GM12872 (cell line): ENCODE measurements at regions not wholly inside any gene's neighbourhood (a gene's known extent, or its start where the extent isn't known, plus 50 kb on each side); places are given as distances from the start of the nearest gene placed in this dataset.

Source experiments
- CTCF ChIP-seq: IDR thresholded peaks from 3 replicates; pipeline ENCODE4 v1.5.1; 2011; ENCODE audit warnings: low read depth, mild to moderate bottlenecking, low read length, moderate library complexity; ENCODE audit not compliant: insufficient read depth

DNA sequence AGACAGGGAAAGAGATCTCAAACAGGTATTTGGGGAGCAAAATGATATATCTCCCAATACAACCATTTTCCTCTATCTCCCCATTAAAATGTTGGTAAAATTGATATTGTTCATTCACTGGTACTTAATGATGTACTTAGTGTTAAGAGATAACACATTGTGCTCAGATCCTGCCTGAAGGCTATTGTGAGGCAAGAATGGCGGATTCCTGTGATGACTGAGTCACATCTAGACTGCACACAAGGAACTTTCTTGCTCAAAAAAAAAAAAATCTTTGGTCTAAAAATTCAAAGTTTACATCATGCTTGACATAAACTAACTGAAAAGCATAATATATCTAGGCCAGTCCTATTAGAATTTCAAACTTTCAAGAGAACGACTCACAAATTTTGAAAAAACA, 171.1 kb upstream of the TTC14 start:
- no peak for TF ChIP-seq CTCF

DNA sequence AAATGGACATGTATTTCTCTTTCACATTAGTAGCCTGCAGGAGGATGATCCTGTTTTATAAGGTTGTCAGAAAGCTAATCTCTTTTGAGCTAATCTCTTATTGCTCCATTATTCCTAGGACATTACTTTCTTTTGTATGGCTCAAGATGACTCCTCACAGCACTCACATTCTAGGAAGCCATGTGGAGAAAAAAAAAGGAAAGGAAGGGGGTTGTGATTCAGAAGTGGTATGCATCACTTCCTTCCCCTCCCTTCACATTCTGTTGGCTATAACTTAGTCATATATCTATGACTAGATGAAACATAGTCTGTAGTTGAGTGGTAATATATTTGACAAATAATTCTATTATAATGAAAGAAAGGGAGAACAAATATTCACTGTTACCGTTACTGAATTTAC, 168.8 kb upstream of the TTC14 start:
- TF ChIP-seq CTCF, result no peak

GRCh38 chr3:180447136-180447535, 154.8 kb upstream of the TTC14 start:
- TF ChIP-seq CTCF, result no peak

DNA sequence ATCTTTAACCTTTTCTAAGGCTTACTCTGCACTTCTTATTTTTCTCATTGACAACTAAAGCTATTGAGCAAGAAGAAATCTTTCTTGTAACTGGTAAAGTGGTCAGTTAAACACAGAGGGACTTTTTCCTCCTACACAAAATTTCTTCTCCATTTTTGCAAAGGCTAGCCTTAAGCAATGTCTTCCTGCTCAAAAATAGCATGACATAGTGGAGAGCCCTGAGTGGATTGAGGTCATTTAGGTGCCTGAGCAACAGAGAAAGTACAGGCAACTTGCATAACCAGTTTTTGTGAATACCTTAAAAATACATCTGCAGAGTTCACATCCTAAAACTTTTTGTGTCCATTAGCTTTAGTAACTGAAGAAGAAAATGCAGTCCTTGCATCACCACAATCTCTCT, 144.7 kb upstream of the TTC14 start:
- TF ChIP-seq CTCF, result no peak

DNA sequence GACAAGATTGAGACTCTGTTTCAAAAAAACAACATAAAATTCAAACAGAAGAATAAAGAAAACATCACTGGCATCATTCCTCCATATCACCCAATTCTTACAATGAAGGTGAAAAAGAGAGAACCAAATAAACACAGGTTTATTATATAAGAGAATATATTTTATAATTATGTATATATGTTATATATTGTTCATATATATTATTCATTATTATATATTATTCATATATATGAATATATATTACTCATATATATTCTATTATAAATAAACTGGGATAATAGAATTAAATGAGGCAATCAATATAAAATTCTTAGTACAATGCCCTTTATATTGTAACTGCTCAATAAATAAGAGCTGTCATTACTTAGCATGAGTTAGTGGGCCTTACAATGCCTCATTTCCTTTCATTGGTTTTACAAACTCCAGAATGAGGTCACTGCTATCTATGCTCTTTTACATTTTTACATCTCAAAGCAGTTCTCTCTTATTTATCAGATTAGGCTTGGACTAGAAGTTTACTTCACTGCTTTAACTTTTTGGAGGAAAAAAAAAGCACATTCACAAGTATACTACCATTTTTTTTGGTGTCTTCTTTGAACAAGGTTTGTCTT, 135.5 kb upstream of the TTC14 start:
- TF ChIP-seq CTCF, result no peak

DNA sequence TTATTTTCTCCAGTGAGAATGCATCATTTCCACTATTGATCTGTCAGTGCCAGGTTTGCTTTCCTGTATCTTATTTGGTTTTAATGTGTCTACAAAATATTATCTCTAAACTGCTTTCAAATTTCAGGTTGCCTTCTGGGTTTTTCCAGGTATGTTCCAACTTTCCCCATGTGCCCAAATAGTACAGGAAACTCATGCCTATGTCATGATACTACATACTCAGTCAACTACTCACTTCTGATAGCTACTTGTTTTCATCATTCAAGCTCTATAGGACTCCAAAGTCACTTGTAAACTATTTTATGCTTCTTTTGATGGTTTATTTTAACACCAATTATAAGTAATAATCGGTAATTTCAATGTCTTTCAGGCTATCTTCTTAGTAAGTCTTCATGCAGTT, 134.8 kb upstream of the TTC14 start:
- TF ChIP-seq CTCF, result no peak

GRCh38 chr3:180469149-180469548, 132.8 kb upstream of the TTC14 start:
- no peak for TF ChIP-seq CTCF

GRCh38 chr3:180478695-180479094, 123.3 kb upstream of the TTC14 start:
- TF ChIP-seq CTCF, result no peak
